ENCODE measurements at regions not wholly inside any gene's neighbourhood (a gene's known extent, or its start where the extent isn't known, plus 50 kb on each side); places are given as distances from the start of the nearest gene placed in this dataset.

DNA sequence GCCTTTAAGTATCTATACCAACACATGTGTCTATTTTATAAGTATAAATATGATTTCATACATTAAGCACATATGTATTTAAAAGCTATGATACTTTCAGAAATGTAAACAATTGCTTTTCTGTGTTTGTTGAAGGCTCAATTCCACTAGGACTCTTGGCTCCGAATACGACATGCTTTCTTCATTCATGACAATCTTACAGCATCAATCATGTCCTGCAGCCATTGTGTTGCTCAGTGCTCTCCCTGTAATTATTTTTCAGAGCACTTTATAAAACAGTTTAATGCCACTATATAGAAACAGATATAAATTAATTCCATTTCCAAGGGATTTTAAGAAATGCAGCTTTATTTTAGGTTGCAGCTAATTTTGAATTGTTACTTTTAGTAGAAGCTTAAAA lies 167.3 kb downstream of the TAF11L14 start (continued):
- TF ChIP-seq, protein P1, sequence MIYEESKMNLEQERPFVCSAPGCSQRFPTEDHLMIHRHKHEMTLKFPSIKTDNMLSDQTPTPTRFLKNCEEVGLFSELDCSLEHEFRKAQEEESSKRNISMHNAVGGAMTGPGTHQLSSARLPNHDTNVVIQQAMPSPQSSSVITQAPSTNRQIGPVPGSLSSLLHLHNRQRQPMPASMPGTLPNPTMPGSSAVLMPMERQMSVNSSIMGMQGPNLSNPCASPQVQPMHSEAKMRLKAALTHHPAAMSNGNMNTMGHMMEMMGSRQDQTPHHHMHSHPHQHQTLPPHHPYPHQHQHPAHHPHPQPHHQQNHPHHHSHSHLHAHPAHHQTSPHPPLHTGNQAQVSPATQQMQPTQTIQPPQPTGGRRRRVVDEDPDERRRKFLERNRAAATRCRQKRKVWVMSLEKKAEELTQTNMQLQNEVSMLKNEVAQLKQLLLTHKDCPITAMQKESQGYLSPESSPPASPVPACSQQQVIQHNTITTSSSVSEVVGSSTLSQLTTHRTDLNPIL (CRISPR knock-in tag; IDR thresholded peaks at IDR 0.05) = no peak
- TF ChIP-seq, protein P2, sequence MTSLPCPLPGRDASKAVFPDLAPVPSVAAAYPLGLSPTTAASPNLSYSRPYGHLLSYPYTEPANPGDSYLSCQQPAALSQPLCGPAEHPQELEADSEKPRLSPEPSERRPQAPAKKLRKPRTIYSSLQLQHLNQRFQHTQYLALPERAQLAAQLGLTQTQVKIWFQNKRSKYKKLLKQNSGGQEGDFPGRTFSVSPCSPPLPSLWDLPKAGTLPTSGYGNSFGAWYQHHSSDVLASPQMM (CRISPR knock-in tag; IDR thresholded peaks at IDR 0.05) = no peak
- no peak for TF ChIP-seq TCF3 (CRISPR knock-in tag; IDR thresholded peaks at IDR 0.05)
- no peak for TF ChIP-seq THRAP3 (IDR thresholded peaks at IDR 0.05; ENCODE audit: borderline replicate concordance)
- no peak for TF ChIP-seq SP2 (IDR thresholded peaks at IDR 0.05; ENCODE audit: extremely low read depth, low read depth, low read length, poor library complexity, severe bottlenecking)
- TF ChIP-seq ATF2 (CRISPR knock-in tag; IDR thresholded peaks at IDR 0.05) = no peak
- TF ChIP-seq ZNF3 (CRISPR knock-in tag; IDR thresholded peaks at IDR 0.05) = no peak
- no peak for TF ChIP-seq SREBF1 (IDR thresholded peaks at IDR 0.05; ENCODE audit: borderline replicate concordance, low read depth, low read length)

- WGBS (ENCODE audit: insufficient coverage, low coverage, missing lambda C conversion rate) = 2% methylated on average over 3 of the region's 3 CpGs
- H3K27me3 ChIP-seq (ENCODE audit: control insufficient read depth in 2 of 2, insufficient read depth in 2 of 2, low read length in 2 of 2) = no peaks in the 10 kb centered on the region
- no peak for FAIRE-seq
- no peak overlapping the region for H3K4me2 ChIP-seq (ENCODE audit: insufficient read depth, low read length)
- H3K79me2 ChIP-seq (ENCODE audit: control insufficient read depth, insufficient read depth, low read length) = no peaks in the 10 kb centered on the region
- intact Hi-C loops (cut with micrococcal nuclease) = no loop called here
- no peak overlapping the region for H3K27ac ChIP-seq (ENCODE audit: extremely low read depth, low read depth, low read length)
- no TSS peak for BruUV-seq (replicated peaks)
- H3K9me3 ChIP-seq (replicated peaks; ENCODE audit: control insufficient read depth, insufficient read depth, low read depth, low read length) = no peaks in the 10 kb centered on the region
- no peak overlapping the region for H2AFZ ChIP-seq (ENCODE audit: low read depth, low read length)
- in situ Hi-C loops (cut with MboI) = no loop called here
- ChIA-PET CTCF (ENCODE audit: low intra/inter-chr PET ratio) (no interaction called here), POLR2A (no interaction called here)
- H3K4me3 ChIP-seq = no peak overlapping the region
- no peaks in the 10 kb centered on the region for H3K4me1 ChIP-seq (replicated peaks in 1 of 2; ENCODE audit: control insufficient read depth in 2 of 2, insufficient read depth in 2 of 2, low read length in 2 of 2)
- no peak overlapping the region for H3K9ac ChIP-seq (ENCODE audit: insufficient read depth in 1 of 2, low read depth in 2 of 2, low read length in 2 of 2)
- no peaks in the 10 kb centered on the region for H4K20me1 ChIP-seq (replicated peaks; ENCODE audit: control insufficient read depth, insufficient read depth, low read length)
- no peaks in the 10 kb centered on the region for H3K36me3 ChIP-seq (ENCODE audit: control insufficient read depth, insufficient read depth, low read length)
- ATAC-seq = no peak
- H3K9me1 ChIP-seq (ENCODE audit: control insufficient read depth, insufficient read depth, low read length) = no peaks in the 10 kb centered on the region
- no peak for DNase-seq (ENCODE audit: extremely low read depth in 1 of 4, low spot score in 3 of 4)
- TF ChIP-seq, protein P3, sequence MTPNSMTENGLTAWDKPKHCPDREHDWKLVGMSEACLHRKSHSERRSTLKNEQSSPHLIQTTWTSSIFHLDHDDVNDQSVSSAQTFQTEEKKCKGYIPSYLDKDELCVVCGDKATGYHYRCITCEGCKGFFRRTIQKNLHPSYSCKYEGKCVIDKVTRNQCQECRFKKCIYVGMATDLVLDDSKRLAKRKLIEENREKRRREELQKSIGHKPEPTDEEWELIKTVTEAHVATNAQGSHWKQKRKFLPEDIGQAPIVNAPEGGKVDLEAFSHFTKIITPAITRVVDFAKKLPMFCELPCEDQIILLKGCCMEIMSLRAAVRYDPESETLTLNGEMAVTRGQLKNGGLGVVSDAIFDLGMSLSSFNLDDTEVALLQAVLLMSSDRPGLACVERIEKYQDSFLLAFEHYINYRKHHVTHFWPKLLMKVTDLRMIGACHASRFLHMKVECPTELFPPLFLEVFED (CRISPR knock-in tag; conservative IDR thresholded peaks at IDR 0.05) = no peak
- TF ChIP-seq ETV1 (tag; conservative IDR thresholded peaks at IDR 0.05; ENCODE audit: low read depth) = no peak
- no peak for TF ChIP-seq ZKSCAN3 (CRISPR knock-in tag; IDR thresholded peaks at IDR 0.05)
- TF ChIP-seq PURB (CRISPR knock-in tag; IDR thresholded peaks at IDR 0.05; ENCODE audit: low read depth) = no peak
- TF ChIP-seq, protein P4, sequence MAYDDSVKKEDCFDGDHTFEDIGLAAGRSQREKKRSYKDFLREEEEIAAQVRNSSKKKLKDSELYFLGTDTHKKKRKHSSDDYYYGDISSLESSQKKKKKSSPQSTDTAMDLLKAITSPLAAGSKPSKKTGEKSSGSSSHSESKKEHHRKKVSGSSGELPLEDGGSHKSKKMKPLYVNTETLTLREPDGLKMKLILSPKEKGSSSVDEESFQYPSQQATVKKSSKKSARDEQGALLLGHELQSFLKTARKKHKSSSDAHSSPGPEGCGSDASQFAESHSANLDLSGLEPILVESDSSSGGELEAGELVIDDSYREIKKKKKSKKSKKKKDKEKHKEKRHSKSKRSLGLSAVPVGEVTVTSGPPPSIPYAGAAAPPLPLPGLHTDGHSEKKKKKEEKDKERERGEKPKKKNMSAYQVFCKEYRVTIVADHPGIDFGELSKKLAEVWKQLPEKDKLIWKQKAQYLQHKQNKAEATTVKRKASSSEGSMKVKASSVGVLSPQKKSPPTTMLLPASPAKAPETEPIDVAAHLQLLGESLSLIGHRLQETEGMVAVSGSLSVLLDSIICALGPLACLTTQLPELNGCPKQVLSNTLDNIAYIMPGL (CRISPR knock-in tag; IDR thresholded peaks at IDR 0.05) = no peak
- TF ChIP-seq SP2 (IDR thresholded peaks at IDR 0.05; ENCODE audit: extremely low read depth, low read depth, low read length, poor library complexity, severe bottlenecking) = no peak
- no peak for TF ChIP-seq MTF1 (CRISPR knock-in tag; IDR thresholded peaks at IDR 0.05; ENCODE audit: borderline replicate concordance)
- TF ChIP-seq DDX20 (tag; IDR thresholded peaks at IDR 0.05; ENCODE audit: low read depth) = no peak
These were observed 168.0 kb downstream of the TAF11L14 start for GRCh38 chr5:17802256-17802655.
